Activated T-helper 9 cell treated with anti-CD3 and anti-CD28 coated beads, Interleukin-2, amount 50 U/mL, for 16 hours (primary cell): ENCODE measurements at regions not wholly inside any gene's neighbourhood (a gene's known extent, or its start where the extent isn't known, plus 50 kb on each side); places are given as distances from the start of the nearest gene placed in this dataset.
"Not testable (repeated sequence)": the region's sequence is repeated elsewhere in the genome, so short reads cannot be mapped to it uniquely, and the experiment has no call there.

Experiments
- DNase-seq: peaks from one replicate; pipeline ENCODE4 v3.0.0-alpha.2; 2020; ENCODE audit warnings: low read depth

- DNase-seq: no peak
Observed at GRCh38 chr14:101282418-101282817, 278.9 kb upstream of the DIO3 start.

DNA sequence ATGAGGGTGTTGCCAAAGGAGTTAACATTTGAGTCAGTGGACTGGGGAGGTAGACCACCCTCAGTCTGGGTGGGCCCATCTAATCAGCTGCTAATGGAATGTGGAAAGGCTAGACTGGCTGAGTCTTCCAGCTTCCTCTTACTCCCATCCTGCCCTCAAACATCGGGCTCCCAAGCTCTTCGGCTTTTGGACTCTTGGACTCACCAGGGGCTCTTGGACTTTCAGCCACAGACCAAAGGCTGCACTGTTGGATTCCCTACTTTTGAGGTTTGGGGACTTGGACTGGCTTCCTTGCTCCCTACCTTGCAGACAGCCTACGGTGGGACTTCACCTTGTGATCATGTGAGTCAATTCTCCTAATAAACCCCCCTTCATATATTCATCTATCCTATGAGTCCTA, 276.6 kb upstream of the DIO3 start:
- DNase-seq: no peak

DNA sequence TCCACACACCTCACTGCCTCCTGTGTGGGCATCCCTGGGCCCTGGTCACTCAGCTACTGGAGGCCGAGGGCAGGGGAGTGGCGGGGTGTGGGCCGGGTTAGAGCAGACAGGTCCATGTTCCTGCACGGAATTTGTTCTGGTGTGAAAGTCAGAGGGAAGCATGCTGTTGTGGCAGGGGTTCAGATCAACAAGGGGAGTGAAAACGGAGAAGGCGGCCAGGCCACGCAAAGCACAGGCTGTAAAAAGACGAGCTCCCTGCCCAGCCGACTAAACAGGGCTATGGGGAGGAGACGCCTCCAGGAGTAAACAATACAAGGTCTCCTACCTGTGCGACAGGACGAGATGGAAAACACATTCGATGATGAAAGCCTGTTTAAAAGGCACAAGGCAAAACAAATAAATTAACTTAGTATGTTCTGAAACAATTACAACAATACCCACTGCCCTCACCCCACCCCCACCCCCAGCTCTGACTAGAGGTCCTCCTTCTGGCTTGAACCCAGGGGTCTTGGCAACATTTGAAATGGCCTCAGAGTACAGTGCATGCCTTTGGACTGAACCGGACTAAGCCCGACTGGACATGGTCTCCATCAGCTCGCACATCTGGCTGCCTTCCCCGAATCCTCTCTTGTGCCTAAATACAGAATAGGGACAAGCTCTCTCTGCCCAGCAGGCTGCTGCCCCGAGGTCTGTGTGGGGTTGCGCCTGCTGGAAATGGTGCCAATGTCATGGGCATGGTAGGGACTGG, 274.9 kb upstream of the DIO3 start:
- DNase-seq: no peak

- no peak for DNase-seq
Observed at GRCh38 chr14:101288436-101289229, 272.7 kb upstream of the DIO3 start.

DNA sequence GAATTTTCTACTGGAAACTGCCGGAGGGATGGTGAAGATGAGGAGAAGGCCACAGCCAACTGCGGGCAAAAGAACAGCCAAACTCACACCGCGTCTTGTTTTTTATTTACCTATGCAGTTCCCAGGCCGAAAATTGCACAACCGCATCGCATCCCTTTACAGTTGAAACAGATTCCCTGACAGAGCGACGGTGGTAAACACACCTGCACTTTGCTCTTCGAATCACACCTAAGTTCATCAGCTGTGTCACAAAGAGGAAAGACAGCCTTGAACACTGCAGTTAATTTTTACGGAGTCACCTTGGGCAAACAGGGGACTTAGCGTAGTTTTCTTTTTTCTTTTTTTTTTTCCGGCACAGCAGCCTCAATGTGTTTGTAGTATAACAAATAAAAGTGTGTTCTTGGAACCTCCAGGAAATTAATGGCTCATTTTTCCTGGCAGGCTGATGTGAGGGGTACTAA, 272.0 kb upstream of the DIO3 start:
- DNase-seq: no peak

- DNase-seq: no peak
Observed at GRCh38 chr14:101289911-101290310, 271.4 kb upstream of the DIO3 start.

DNA sequence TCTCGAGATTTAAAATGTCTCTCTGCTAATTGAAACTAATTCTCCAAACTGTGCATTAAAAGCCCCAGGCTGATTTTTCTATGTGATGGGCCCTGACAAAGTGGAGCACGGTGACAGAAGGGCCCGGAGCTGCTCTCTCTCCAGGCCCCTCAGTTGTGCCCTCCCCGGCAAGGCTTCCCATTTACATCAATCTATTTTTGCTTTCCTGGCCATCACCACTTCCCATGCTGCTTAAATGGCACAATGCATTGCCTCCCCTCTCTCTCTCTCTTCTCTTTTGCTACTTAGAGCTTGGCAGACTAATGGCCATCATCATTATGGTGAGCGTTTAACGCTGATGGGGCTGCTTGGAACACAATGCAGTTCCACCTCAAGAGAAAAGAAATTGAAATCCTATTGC, 270.7 kb upstream of the DIO3 start:
- no peak for DNase-seq

- no peak for DNase-seq
Observed at GRCh38 chr14:101291390-101291789, 269.9 kb upstream of the DIO3 start.

DNA sequence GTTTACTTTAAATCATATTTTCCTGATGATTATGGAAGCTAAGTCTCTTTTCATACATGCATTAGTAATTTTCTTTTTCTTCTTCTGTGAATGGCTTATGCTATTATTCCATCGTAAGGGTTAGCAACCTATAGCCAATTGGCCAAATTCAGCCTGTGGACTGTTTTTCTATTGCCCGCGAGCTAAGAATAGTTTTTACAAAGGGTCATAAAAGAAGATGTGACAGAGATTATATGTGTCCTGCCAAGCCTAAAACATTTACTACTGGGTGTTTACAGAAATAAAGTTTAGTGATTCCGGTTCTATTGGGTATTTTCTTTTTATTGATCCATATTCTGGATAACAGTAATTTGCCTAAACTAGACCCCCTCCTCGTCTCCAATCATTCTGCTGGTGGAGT, 268.8 kb upstream of the DIO3 start:
- DNase-seq: no peak

DNA sequence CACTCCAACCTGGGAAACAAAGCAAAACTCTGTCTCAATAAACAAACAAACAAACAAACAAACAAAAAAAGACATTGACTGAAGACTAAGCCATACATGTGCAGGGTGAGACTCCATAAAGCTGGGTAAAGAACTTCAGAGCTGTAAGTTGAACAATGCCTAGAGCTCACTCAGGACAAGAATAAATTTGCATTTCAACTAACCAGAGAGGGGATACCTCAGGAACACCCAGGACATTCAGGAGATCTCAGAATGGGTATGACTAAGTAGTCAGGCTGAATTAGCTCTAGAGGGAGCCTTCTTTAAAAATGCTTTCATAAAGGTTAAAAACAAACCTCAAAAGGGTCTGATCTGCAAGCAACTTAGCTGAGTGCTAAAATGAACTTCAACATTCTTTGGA, 267.7 kb upstream of the DIO3 start:
- no peak for DNase-seq

GRCh38 chr14:101294136-101294535, 267.2 kb upstream of the DIO3 start:
- DNase-seq: no peak

GRCh38 chr14:101299781-101300180, 261.5 kb upstream of the DIO3 start:
- not testable (repeated sequence) for DNase-seq

DNA sequence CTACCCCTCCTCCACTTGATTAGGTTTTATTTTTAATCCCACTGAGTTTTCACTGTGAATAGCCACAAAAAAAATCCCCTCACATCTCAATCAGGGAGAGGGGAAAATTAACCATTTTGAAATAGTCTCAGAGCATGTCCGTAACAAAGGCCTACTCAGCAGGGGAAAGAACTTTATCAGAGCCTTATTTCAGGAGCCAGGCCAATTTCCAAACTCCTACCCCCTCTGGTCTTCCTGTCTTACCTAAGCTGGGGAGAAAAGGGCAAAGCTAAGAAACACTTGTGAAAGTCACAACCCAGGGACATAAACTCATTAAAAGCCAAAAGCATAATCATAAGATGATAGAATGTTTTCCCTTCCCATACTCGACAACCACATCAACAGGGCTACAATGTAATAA, 260.3 kb upstream of the DIO3 start:
- DNase-seq: no peak

- not testable (repeated sequence) for DNase-seq
Observed at GRCh38 chr14:101307162-101307561, 254.1 kb upstream of the DIO3 start.

GRCh38 chr14:101311186-101311585, 250.1 kb upstream of the DIO3 start:
- DNase-seq: not testable (repeated sequence)

DNA sequence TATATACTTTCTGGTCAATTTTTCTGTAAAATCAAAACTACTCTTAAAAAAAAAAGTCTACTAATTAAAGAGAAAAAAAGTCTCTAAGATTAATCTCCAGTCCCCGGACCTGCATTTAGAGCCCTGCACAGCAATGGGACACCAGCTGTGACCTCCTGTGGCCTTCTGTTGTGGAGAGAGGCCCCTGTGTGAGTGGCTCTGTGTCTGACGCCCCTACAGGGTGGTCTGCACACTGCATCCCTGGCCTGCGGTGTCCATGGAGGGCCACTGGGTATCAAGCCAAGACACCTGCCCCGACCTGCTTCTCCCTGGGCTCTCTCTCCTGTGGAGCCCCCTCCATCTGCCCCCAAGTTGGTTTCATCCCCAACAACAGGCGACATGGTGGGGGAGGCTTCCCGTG, 248.0 kb upstream of the DIO3 start:
- DNase-seq: no peak

- DNase-seq: no peak
Observed at GRCh38 chr14:101315802-101316296, 245.4 kb upstream of the DIO3 start.

GRCh38 chr14:101318271-101318670, 243.0 kb upstream of the DIO3 start:
- DNase-seq: no peak

DNA sequence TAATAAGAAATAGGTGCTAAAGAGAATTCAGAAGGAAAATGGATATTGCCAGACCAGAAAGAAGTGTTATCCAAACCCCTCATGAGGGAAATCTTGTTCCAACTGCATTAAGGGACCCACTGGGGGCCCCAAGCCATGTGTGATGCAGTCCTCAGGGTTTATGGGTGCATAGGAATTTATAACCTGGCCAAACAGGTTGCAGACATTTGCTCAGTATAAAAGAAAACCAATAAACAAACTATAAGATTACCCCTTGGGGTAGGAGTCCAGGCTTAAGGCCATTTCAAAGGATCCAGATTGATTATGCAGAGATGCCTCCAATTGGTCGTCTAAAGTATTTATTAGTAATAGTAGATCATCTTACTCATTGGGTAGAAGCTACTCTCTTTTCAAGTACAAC, 240.9 kb upstream of the DIO3 start:
- DNase-seq: no peak

DNA sequence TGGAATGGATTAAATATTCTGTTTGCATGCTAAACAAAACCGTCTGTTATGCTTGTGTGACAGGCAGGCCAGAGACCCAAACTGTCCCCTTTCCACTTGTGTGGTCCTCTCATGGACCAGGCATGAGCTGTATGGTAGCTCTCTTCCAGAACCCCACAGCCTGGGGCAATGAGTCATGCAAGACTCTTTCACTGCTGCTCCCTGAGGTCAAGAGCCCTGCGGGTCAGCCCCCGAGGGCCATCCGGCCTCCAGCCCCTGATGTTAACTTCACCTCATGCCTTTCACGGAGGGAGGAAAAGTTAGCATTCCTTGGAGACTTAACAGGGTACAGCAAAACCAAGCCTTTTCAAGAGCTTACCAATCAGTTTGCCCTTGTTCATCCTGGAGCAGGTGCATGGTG, 239.1 kb upstream of the DIO3 start:
- DNase-seq: no peak

- no peak for DNase-seq
Observed at GRCh38 chr14:101323111-101323510, 238.2 kb upstream of the DIO3 start.

DNA sequence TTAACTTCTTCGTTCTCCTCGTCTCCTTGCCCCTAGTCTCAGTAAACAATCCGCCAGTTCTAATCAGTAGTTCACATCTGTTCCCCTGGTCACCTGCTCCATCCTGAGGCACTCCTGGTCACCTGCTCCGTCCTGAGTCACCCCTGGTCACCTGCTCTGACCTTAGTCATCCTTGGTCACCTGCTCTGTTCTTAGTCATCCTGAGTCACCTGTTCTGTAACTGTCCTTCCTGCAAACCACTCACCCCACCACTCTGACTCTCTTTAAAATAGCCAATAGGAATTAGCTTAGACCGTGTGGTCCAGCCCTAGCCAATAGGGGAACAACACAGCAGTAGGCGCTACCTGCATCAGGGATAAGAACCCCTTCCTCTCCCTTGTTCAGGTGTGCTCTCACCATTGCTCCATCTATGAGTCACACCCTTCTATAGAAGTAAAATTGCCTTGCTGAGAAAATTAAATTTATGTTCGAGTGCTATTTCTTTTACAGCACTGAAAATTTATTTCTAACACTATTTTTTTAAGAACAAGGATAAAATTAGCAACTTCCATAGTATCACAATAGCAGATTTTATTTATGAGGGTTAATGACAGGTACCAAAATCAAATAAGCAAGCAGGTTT, 237.6 kb upstream of the DIO3 start:
- DNase-seq: not testable (repeated sequence)

DNA sequence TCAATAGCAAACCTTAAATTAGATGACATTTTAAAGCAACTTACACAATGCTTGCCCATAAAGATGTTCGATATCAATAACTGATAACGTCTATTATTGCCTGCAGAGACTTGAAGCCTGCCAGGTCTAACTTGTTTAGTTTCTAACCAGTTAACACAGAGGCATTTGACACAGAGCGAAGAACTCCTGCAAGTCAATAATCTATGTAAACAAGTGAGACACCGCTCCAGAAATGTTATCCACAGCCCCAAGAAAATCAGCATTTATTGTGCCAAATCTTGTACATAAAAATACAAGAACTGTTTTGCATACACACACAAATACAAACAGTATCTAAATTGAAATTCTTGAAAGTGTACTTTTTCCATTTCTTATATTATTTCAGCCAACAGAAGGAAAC, 236.0 kb upstream of the DIO3 start:
- no peak for DNase-seq
